Keratinocyte (primary cell): ENCODE measurements at regions not wholly inside any gene's neighbourhood (a gene's known extent, or its start where the extent isn't known, plus 50 kb on each side); places are given as distances from the start of the nearest gene placed in this dataset.

ENCODE experiments used
- DNase-seq: peaks from one replicate; pipeline ENCODE4 v3.0.0-alpha.2; 2011; ENCODE audit warnings: low read depth, missing footprints, low spot score
- FAIRE-seq: peaks from 2 replicates; lab custom pipeline; 2011; peaks lifted over from hg19 to GRCh38; lab: Jason Lieb, UNC
- H2AFZ ChIP-seq: 2 replicates; pipeline ENCODE4 v1.6.0; 2012; ENCODE audit warnings: low read length, control low read depth, inconsistent platforms; ENCODE audit not compliant: control insufficient read depth
- H3K27ac ChIP-seq: 2 replicates; pipeline ENCODE4 v1.5.1; 2011; ENCODE audit warnings: low read length; ENCODE audit not compliant: control insufficient read depth, insufficient read depth
- H3K27me3 ChIP-seq: 3 replicates; pipeline ENCODE4 v1.6.0; 2011; ENCODE audit warnings: low read length; ENCODE audit not compliant: control insufficient read depth, insufficient read depth; ENCODE audit errors: extremely low read depth
- H3K36me3 ChIP-seq, 2 experiments: 2 replicates in 1 of 2; 3 replicates in 1 of 2; pipeline ENCODE4 v1.5.1; 2011; ENCODE audit warnings: low read length in 2 of 2, mild to moderate bottlenecking in 1 of 2; ENCODE audit not compliant: control insufficient read depth in 2 of 2, insufficient read depth in 2 of 2; ENCODE audit errors: extremely low read depth in 1 of 2
- H3K4me1 ChIP-seq: 3 replicates; pipeline ENCODE4 v1.5.1; 2011; ENCODE audit warnings: low read length; ENCODE audit not compliant: control insufficient read depth, insufficient read depth; ENCODE audit errors: extremely low read depth
- H3K4me2 ChIP-seq: 3 replicates; pipeline ENCODE4 v1.6.0; 2011; ENCODE audit warnings: low read depth, low read length; ENCODE audit not compliant: control insufficient read depth, insufficient read depth; ENCODE audit errors: extremely low read depth
- H3K4me3 ChIP-seq, 3 experiments: fragments of 200-600 bp in 1 of 3; sonication (generic) in 1 of 3; 2 replicates in 2 of 3; 3 replicates in 1 of 3; pipeline ENCODE4 v1.5.1; 2011 to 2016; ENCODE audit warnings: low read length in 3 of 3, mild to moderate bottlenecking in 3 of 3, control low read depth in 2 of 3, inconsistent platforms in 1 of 3, low read depth in 1 of 3, mixed read lengths in 1 of 3, mixed run types in 1 of 3, moderate library complexity in 1 of 3; ENCODE audit not compliant: control insufficient read depth in 2 of 3, insufficient read depth in 2 of 3; ENCODE audit errors: extremely low read depth in 1 of 3
- H3K79me2 ChIP-seq: 2 replicates; pipeline ENCODE4 v1.6.0; 2012; ENCODE audit warnings: low read length; ENCODE audit not compliant: control insufficient read depth, insufficient read depth
- H3K9ac ChIP-seq: 3 replicates; pipeline ENCODE4 v1.6.0; 2011; ENCODE audit warnings: low read length; ENCODE audit not compliant: control insufficient read depth, insufficient read depth; ENCODE audit errors: extremely low read depth
- H3K9me1 ChIP-seq: 3 replicates; pipeline ENCODE4 v1.6.0; 2011; ENCODE audit warnings: low read length; ENCODE audit not compliant: control insufficient read depth, insufficient read depth; ENCODE audit errors: extremely low read depth
- H3K9me3 ChIP-seq: 2 replicates; pipeline ENCODE4 v1.5.1; 2012; ENCODE audit warnings: low read depth, low read length; ENCODE audit not compliant: control insufficient read depth
- H4K20me1 ChIP-seq: 3 replicates; pipeline ENCODE4 v1.6.0; 2011; ENCODE audit warnings: low read length; ENCODE audit not compliant: control insufficient read depth, insufficient read depth; ENCODE audit errors: extremely low read depth
- EZH2 ChIP-seq: IDR thresholded peaks from one replicate; pipeline ENCODE4 v1.6.1; 2012; ENCODE audit warnings: inconsistent platforms, mild to moderate bottlenecking, low read length, moderate library complexity
- dilution Hi-C: fragments of 300-500 bp; cut with MboI; formaldehyde crosslinking; loops from one replicate; pipeline ENCODE4 v1.7.0; 2020; ENCODE audit warnings: low sequenced_read_pairs; ENCODE audit not compliant: extremely low pct_ligation_motif_present
- TF ChIP-seq, protein P1 (sequence below), 3 experiments: IDR thresholded peaks in 1 of 3; conservative IDR thresholded peaks in 1 of 3; optimal IDR thresholded peaks in 1 of 3; 2 replicates in 2 of 3; 3 replicates in 1 of 3; pipeline versions ENCODE3 to v1.5.1; 2011; ENCODE audit warnings: low read length in 3 of 3, mild to moderate bottlenecking in 3 of 3, moderate library complexity in 2 of 3, control low read depth in 1 of 3, inconsistent platforms in 1 of 3; ENCODE audit not compliant: insufficient read depth in 2 of 3; ENCODE audit errors: extremely low read depth in 1 of 3

DNA sequence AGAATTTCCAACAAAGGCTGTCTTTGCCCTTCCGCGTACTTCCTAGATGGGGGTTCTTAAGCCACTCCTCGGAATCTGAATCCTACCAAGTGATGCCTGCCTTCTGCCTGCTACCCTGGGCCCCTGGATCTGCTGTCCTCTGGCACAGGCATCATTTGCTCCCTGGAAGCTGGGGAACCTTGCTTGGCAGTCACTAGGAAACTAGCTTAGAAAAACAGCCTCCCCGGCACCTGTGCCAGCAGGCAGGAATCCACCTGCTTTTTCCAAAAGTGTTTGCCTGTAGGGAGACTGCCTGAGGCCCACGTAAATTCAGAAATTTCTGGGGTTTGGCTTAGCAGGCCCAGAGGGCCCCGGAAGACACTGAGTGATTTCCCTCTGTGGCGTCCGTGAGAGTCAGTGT lies 442.4 kb downstream of the TSHZ3 start:
- no peak for TF ChIP-seq EZH2
- TF ChIP-seq, protein P1, sequence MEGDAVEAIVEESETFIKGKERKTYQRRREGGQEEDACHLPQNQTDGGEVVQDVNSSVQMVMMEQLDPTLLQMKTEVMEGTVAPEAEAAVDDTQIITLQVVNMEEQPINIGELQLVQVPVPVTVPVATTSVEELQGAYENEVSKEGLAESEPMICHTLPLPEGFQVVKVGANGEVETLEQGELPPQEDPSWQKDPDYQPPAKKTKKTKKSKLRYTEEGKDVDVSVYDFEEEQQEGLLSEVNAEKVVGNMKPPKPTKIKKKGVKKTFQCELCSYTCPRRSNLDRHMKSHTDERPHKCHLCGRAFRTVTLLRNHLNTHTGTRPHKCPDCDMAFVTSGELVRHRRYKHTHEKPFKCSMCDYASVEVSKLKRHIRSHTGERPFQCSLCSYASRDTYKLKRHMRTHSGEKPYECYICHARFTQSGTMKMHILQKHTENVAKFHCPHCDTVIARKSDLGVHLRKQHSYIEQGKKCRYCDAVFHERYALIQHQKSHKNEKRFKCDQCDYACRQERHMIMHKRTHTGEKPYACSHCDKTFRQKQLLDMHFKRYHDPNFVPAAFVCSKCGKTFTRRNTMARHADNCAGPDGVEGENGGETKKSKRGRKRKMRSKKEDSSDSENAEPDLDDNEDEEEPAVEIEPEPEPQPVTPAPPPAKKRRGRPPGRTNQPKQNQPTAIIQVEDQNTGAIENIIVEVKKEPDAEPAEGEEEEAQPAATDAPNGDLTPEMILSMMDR (optimal IDR thresholded peaks at IDR 0.05 in 1 of 3, IDR thresholded peaks at IDR 0.05 in 1 of 3, conservative IDR thresholded peaks at IDR 0.05 in 1 of 3; ENCODE audit: extremely low read depth in 1 of 3, insufficient read depth in 2 of 3, low read length in 3 of 3) = no peak
- H3K79me2 ChIP-seq = no peaks in the 10 kb centered on the region
- no peaks in the 10 kb centered on the region for H3K36me3 ChIP-seq
- no peak overlapping the region for H3K4me2 ChIP-seq
- no peaks in the 10 kb centered on the region for H3K27me3 ChIP-seq
- H4K20me1 ChIP-seq = no peaks in the 10 kb centered on the region
- H2AFZ ChIP-seq = no peak overlapping the region
- dilution Hi-C loops = no loop called here
- no peaks in the 10 kb centered on the region for H3K4me1 ChIP-seq
- no peak overlapping the region for H3K4me3 ChIP-seq
- peaks cover under 1% of the 10 kb centered on the region for H3K9me3 ChIP-seq
- FAIRE-seq (no peak), DNase-seq (no peak)
- H3K27ac ChIP-seq = no peak overlapping the region
- H3K9me1 ChIP-seq = no peaks in the 10 kb centered on the region
- H3K9ac ChIP-seq = no peak overlapping the region

DNA sequence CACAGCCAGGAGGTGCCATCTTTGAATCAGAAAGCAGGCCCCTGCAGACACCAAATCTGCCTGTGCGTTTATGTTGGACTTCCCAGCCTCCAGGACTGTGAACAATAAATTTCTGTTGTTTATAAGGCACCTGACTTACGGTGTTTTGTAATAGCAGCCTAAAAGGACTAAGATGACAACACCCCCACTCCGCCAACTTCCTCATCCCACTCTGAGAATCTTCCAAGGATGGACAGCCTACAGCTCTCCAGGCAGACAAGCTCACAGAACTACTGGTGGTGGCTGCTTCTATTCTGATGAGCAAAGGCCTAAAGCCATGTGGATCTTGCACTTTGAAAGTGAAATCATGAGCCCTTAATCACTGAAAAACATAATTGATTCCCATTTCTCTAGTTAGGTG lies 449.2 kb downstream of the TSHZ3 start:
- DNase-seq = no peak
- Histone ChIP-seq H3K9me3 (no peaks in the 10 kb centered on the region), H3K27ac (no peak overlapping the region)

More for the DNA sequence above, 449.2 kb downstream of the TSHZ3 start:
- no peaks in the 10 kb centered on the region for H4K20me1 ChIP-seq
- dilution Hi-C loops = no loop called here
- no peaks in the 10 kb centered on the region for H3K9me1 ChIP-seq
- no peaks in the 10 kb centered on the region for H3K27me3 ChIP-seq
- no peaks in the 10 kb centered on the region for H3K79me2 ChIP-seq
- H3K4me3 ChIP-seq = no peak overlapping the region
- H3K36me3 ChIP-seq = no peaks in the 10 kb centered on the region
- TF ChIP-seq EZH2 = no peak
- TF ChIP-seq, protein P1 (optimal IDR thresholded peaks at IDR 0.05 in 1 of 3, IDR thresholded peaks at IDR 0.05 in 1 of 3, conservative IDR thresholded peaks at IDR 0.05 in 1 of 3; ENCODE audit: extremely low read depth in 1 of 3, insufficient read depth in 2 of 3, low read length in 3 of 3) = no peak
- no peak overlapping the region for H2AFZ ChIP-seq
- no peak for FAIRE-seq
- no peak overlapping the region for H3K4me2 ChIP-seq
- H3K4me1 ChIP-seq = no peaks in the 10 kb centered on the region
- no peak overlapping the region for H3K9ac ChIP-seq
